NCI-H524 treated with DMSO at 0.1 percent for 48 hours (cell line): ENCODE measurements at regions not wholly inside any gene's neighbourhood (a gene's known extent, or its start where the extent isn't known, plus 50 kb on each side); places are given as distances from the start of the nearest gene placed in this dataset.
"Not testable (repeated sequence)": the region's sequence is repeated elsewhere in the genome, so short reads cannot be mapped to it uniquely, and the experiment has no call there.

ENCODE experiments used
- DNase-seq: peaks from one replicate; lab custom pipeline; 2025; lab: John Stamatoyannopoulos, UW

- no peak for DNase-seq
Measured at GRCh38 chr14:38716926-38717325, 386.1 kb downstream of the SEC23A start.

GRCh38 chr14:38710881-38711280 lies 392.2 kb downstream of the SEC23A start:
- DNase-seq = no peak

GRCh38 chr14:38710196-38710595 lies 392.8 kb downstream of the SEC23A start:
- DNase-seq = no peak

- DNase-seq = peak; percentile 65
Measured at GRCh38 chr14:38705220-38705619, 397.8 kb downstream of the SEC23A start.

- no peak for DNase-seq
Measured at GRCh38 chr14:38704220-38704619, 398.8 kb downstream of the SEC23A start.

- DNase-seq = no peak
Measured at GRCh38 chr14:38696925-38697324, 406.1 kb downstream of the SEC23A start.

GRCh38 chr14:38693423-38693822 lies 409.6 kb downstream of the SEC23A start:
- DNase-seq = no peak

- no peak for DNase-seq
Measured at GRCh38 chr14:38669027-38669426, 413.1 kb upstream of the CLEC14A start.

GRCh38 chr14:38663382-38663781 lies 407.5 kb upstream of the CLEC14A start:
- DNase-seq = no peak

GRCh38 chr14:38662781-38663180 lies 406.9 kb upstream of the CLEC14A start:
- no peak for DNase-seq

- DNase-seq = no peak
Measured at GRCh38 chr14:38646391-38646790, 390.5 kb upstream of the CLEC14A start.

GRCh38 chr14:38634913-38635312 lies 379.0 kb upstream of the CLEC14A start:
- not testable (repeated sequence) for DNase-seq

GRCh38 chr14:38629412-38629811 lies 373.5 kb upstream of the CLEC14A start:
- DNase-seq = no peak

GRCh38 chr14:38627163-38627562 lies 371.3 kb upstream of the CLEC14A start:
- no peak for DNase-seq

- no peak for DNase-seq
Measured at GRCh38 chr14:38623661-38624060, 367.8 kb upstream of the CLEC14A start.

- DNase-seq = no peak
Measured at GRCh38 chr14:38618514-38618913, 362.6 kb upstream of the CLEC14A start.

GRCh38 chr14:38616959-38617358 lies 361.1 kb upstream of the CLEC14A start:
- peak; percentile 91 for DNase-seq

- DNase-seq = no peak
Measured at GRCh38 chr14:38611928-38612327, 356.0 kb upstream of the CLEC14A start.

- DNase-seq = no peak
Measured at GRCh38 chr14:38608244-38608643, 352.4 kb upstream of the CLEC14A start.

GRCh38 chr14:38605193-38606114 lies 349.6 kb upstream of the CLEC14A start:
- no peak for DNase-seq

- DNase-seq = not testable (repeated sequence)
Measured at GRCh38 chr14:38600572-38600971, 344.7 kb upstream of the CLEC14A start.

- no peak for DNase-seq
Measured at GRCh38 chr14:38593476-38593875, 337.6 kb upstream of the CLEC14A start.

GRCh38 chr14:38592764-38593442 lies 337.0 kb upstream of the CLEC14A start:
- no peak for DNase-seq
